Mucosa of rectum (tissue), 2 donors: ENCODE measurements at regions not wholly inside any gene's neighbourhood (a gene's known extent, or its start where the extent isn't known, plus 50 kb on each side); places are given as distances from the start of the nearest gene placed in this dataset.

Source experiments
- H3K27ac ChIP-seq, 2 donors: one replicate each; pipeline ENCODE4 v1.7.0; 2013; ENCODE audit warnings: inconsistent platforms in 2 of 2, low read depth in 2 of 2, low read length in 2 of 2
- H3K27me3 ChIP-seq, 2 donors: one replicate each; pipeline ENCODE4 v1.7.0; 2013; ENCODE audit warnings: low read length in 2 of 2; ENCODE audit not compliant: control insufficient read depth in 2 of 2, insufficient read depth in 2 of 2
- H3K36me3 ChIP-seq, 2 donors: one replicate each; pipeline ENCODE4 v1.7.0; 2013; ENCODE audit warnings: low read length in 2 of 2; ENCODE audit not compliant: control insufficient read depth in 2 of 2, insufficient read depth in 2 of 2
- H3K4me1 ChIP-seq, 2 donors: one replicate each; pipeline ENCODE4 v1.7.0; 2013; ENCODE audit warnings: low read length in 2 of 2, mild to moderate bottlenecking in 1 of 2; ENCODE audit not compliant: control insufficient read depth in 2 of 2, insufficient read depth in 2 of 2
- H3K4me3 ChIP-seq, 2 donors: one replicate each; pipeline ENCODE4 v1.7.0; 2013; ENCODE audit warnings: low read length in 2 of 2
- H3K9ac ChIP-seq, 2 donors: one replicate each; pipeline ENCODE4 v1.7.0; 2013; ENCODE audit warnings: low read length in 2 of 2, low read depth in 1 of 2, mild to moderate bottlenecking in 1 of 2
- H3K9me3 ChIP-seq, 2 donors: one replicate each; pipeline ENCODE4 v1.7.0; 2013; ENCODE audit warnings: low read length in 2 of 2; ENCODE audit not compliant: control insufficient read depth in 2 of 2
- donor health status: healthy.
- donor health status: Normal muscosa, but diverticular disease.

DNA sequence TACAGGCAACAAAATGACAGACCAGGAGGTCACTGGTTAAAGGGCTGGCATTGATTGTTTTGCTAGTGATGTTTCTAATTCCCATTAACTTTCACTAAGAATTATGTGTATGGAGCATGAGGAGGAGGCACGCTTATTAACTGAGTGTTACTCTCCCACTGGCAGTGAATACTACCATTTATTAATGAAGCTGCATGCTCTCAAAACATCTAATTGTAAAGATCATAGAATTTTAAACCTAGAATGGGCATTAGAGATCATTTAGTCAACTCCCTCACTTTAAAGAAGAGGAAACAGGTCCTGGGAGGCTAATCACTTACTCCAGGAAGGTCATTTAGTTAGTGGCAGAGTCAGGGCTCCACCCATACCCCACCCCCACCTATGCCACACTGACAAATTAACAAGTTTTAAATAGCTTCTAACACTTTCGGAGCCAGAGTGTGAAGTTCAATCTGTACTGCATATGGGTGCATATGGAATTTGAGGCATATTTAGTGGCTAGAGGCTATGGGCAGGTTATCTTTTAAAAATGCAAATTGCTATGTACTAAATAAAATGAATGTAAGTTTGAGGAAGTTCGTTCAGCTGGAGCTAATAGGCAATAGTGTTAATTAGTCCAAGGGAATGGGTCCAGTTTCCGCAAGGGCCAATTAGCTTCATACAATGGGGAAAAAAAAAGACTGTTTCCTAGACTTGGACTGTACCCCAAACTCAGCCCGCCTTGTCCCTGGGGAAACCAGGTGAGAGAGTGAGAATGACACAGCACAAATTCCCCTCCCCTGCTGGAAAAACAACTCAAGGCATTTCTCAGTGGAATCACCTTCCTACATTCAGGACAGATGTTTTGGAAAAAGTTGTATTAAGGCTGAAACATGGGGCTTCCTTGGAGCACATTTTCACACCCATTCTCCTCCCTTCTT lies 178.8 kb downstream of the ICOS start:
- H3K36me3 ChIP-seq, result no peaks in the 10 kb centered on the region
- H3K27me3 ChIP-seq, result no peaks in the 10 kb centered on the region
- H3K4me1 ChIP-seq, result peaks cover 0 to 6% of the 10 kb centered on the region in 2 donors
- H3K4me3 ChIP-seq, result no peak overlapping the region
- no peaks in the 10 kb centered on the region for H3K9me3 ChIP-seq
- no peak overlapping the region for H3K27ac ChIP-seq
- no peak overlapping the region for H3K9ac ChIP-seq

DNA sequence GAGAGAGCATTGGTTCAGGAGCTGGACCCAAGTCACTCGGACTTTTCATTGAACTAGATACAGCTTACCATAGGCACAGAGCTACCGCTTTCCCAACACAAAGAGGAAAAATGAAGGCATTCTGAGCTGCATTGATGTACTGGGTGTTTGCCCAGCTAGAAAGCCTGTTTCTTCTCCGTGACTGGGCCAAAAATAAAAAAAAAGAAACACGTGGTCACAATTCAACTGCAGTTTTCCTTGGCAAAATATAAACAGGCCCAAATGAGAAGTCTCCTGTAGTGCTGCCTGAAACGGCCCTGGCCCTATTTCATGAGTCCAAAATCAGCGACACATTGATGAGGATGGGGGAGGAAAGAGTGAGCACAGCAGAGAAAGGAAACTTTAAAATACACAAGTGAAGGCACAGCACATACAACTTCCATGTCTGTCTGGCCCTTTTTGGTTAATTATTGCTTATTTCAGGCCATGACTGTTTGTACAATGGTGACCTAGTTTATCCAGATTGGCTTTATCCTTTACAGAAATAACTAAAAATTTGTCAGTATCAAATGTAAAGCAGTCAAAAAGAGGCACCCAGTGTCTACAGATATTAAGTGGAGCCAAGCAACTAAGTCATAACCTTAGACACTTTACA lies 179.7 kb downstream of the ICOS start:
- no peak overlapping the region for H3K9ac ChIP-seq
- no peaks in the 10 kb centered on the region for H3K27me3 ChIP-seq
- no peak overlapping the region for H3K27ac ChIP-seq
- H3K4me3 ChIP-seq, result no peak overlapping the region
- no peaks in the 10 kb centered on the region for H3K9me3 ChIP-seq
- no peaks in the 10 kb centered on the region for H3K36me3 ChIP-seq
- peaks cover 0 to 3% of the 10 kb centered on the region in 2 donors for H3K4me1 ChIP-seq

- no peaks in the 10 kb centered on the region for H3K9me3 ChIP-seq
- no peak overlapping the region for H3K4me3 ChIP-seq
- no peak overlapping the region for H3K9ac ChIP-seq
- no peaks in the 10 kb centered on the region for H3K36me3 ChIP-seq
- H3K4me1 ChIP-seq, result no peaks in the 10 kb centered on the region
- H3K27ac ChIP-seq, result no peak overlapping the region
- peaks cover 0 to 4% of the 10 kb centered on the region in 2 donors for H3K27me3 ChIP-seq
Observed at GRCh38 chr2:204122425-204122824, 185.9 kb downstream of the ICOS start.

GRCh38 chr2:204124140-204124750 lies 187.7 kb downstream of the ICOS start:
- Histone ChIP-seq H3K4me1 (no peaks in the 10 kb centered on the region), H3K36me3 (no peaks in the 10 kb centered on the region), H3K9ac (no peak overlapping the region), H3K4me3 (no peak overlapping the region), H3K9me3 (no peaks in the 10 kb centered on the region), H3K27me3 (peaks cover 0 to 4% of the 10 kb centered on the region in 2 donors), H3K27ac (no peak overlapping the region)

- Histone ChIP-seq H3K9me3 (no peaks in the 10 kb centered on the region), H3K4me3 (no peak overlapping the region), H3K4me1 (no peaks in the 10 kb centered on the region), H3K36me3 (no peaks in the 10 kb centered on the region), H3K9ac (no peak overlapping the region), H3K27me3 (peaks cover 0 to 4% of the 10 kb centered on the region in 2 donors), H3K27ac (no peak overlapping the region)
Observed at GRCh38 chr2:204126705-204127104, 190.1 kb downstream of the ICOS start.

DNA sequence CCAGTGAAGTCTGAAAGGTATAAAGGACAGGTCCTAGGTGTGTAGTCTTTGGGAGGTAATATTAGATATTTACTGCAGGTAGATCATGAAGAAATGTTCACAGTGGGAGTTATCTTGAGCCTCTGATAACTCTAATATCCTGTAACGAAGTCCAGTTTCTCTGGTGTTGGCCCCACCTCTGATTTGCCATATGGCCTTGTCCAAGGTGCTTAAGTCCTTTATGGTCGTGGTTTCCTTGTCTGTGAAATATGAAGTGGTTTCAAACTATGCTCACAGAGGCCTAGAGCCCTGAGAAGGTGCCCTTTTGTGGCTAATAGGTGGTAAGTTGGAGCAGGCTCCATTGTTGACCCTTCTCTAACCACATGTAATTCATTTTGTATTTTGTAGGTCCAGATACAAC lies 190.7 kb downstream of the ICOS start:
- Histone ChIP-seq H3K36me3 (no peaks in the 10 kb centered on the region), H3K4me1 (no peaks in the 10 kb centered on the region), H3K27ac (no peak overlapping the region), H3K27me3 (peaks cover 0 to 4% of the 10 kb centered on the region in 2 donors), H3K4me3 (no peak overlapping the region), H3K9ac (no peak overlapping the region), H3K9me3 (no peaks in the 10 kb centered on the region)

DNA sequence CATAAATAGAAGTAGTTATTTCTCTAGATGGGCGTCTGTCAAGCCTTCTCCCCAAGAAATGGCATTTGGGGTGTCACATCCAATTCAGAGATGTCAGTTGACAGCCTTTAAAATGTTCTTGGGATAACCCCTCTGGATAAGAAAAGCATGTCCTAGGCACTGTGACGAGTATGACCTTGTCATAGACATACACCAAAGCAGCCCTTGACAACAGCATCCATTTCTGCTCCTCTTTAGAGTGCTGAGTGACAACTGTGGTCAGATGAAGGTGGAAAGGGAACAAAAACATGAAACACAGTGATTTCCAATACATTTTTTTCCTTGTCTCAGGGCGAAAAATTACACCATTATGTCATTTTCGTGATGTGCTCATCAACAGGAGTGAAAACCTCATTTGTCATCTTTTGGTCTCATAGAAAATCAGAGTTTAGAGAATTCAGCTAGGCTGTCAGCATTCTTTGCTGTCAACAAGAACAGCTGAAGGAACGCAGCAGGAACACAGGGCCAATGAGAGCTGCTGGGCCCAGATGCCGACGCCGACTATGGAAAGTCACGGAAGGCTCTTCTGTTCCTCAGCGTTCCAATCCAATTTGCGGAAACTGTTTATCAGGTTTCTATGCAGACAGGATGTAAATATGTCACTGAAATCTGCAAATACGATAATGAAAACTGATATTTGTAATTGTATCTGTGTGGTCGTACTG lies 193.2 kb downstream of the ICOS start:
- Histone ChIP-seq H3K36me3 (no peaks in the 10 kb centered on the region), H3K9me3 (no peaks in the 10 kb centered on the region), H3K4me1 (no peaks in the 10 kb centered on the region), H3K4me3 (no peak overlapping the region), H3K9ac (no peak overlapping the region), H3K27ac (no peak overlapping the region), H3K27me3 (no peaks in the 10 kb centered on the region)

DNA sequence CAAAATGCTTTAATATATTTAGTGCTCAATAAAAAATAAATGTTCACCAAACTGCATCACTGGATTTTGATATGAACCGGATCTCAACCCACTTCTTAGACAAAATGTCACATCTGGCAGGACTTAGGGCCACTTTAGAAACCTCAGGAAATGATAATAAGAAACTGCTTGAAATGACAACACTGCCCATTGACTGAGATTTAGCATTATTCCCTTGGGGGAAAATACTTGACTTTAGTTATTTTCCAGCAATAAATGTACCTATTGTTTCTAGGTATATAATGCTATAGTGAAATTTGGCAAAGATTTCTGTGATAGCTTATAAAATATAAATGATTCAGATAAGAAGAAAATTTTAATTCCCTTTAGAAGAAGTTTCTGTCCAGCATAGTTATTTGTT lies 195.1 kb downstream of the ICOS start:
- Histone ChIP-seq H3K27me3 (no peaks in the 10 kb centered on the region), H3K9ac (no peak overlapping the region), H3K36me3 (no peaks in the 10 kb centered on the region), H3K4me3 (no peak overlapping the region), H3K9me3 (no peaks in the 10 kb centered on the region), H3K4me1 (no peaks in the 10 kb centered on the region), H3K27ac (no peak overlapping the region)

GRCh38 chr2:204133476-204133875 lies 196.9 kb downstream of the ICOS start:
- Histone ChIP-seq H3K36me3 (no peaks in the 10 kb centered on the region), H3K9ac (no peak overlapping the region), H3K27ac (no peak overlapping the region), H3K9me3 (no peaks in the 10 kb centered on the region), H3K4me3 (no peak overlapping the region), H3K4me1 (no peaks in the 10 kb centered on the region), H3K27me3 (no peaks in the 10 kb centered on the region)

GRCh38 chr2:204134421-204134820 lies 197.9 kb downstream of the ICOS start:
- Histone ChIP-seq H3K27me3 (no peaks in the 10 kb centered on the region), H3K4me1 (no peaks in the 10 kb centered on the region), H3K27ac (no peak overlapping the region), H3K9me3 (no peaks in the 10 kb centered on the region), H3K4me3 (no peak overlapping the region), H3K9ac (no peak overlapping the region), H3K36me3 (no peaks in the 10 kb centered on the region)
